Cardiac muscle cell (in vitro differentiated cells and primary cell): ENCODE measurements at regions not wholly inside any gene's neighbourhood (a gene's known extent, or its start where the extent isn't known, plus 50 kb on each side); places are given as distances from the start of the nearest gene placed in this dataset.

Experiments
- DNase-seq, 2 donors: peaks; one replicate each; pipeline versions ENCODE4 v3.0.0 to v3.0.0-alpha.2; 2010 to 2017; ENCODE audit warnings: low read depth in 1 of 2, low spot score in 1 of 2
- H3K27ac ChIP-seq: fragments of 200-600 bp; sonication (generic); 2 replicates; pipeline ENCODE4 v1.5.1; 2016
- H3K27me3 ChIP-seq: fragments of 200-600 bp; sonication (generic); 2 replicates; pipeline ENCODE4 v1.6.0; 2016; ENCODE audit warnings: control low read depth
- H3K36me3 ChIP-seq: fragments of 200-600 bp; sonication (generic); 2 replicates; pipeline ENCODE4 v1.5.1; 2016; ENCODE audit warnings: control low read depth
- H3K4me1 ChIP-seq: fragments of 200-600 bp; sonication (generic); 2 replicates; pipeline ENCODE4 v1.8.1; 2017; ENCODE audit warnings: low read depth, mild to moderate bottlenecking, mixed run types
- H3K4me3 ChIP-seq: fragments of 200-600 bp; sonication (generic); 2 replicates; pipeline ENCODE4 v1.5.1; 2016; ENCODE audit warnings: mild to moderate bottlenecking
- H3K9me3 ChIP-seq: fragments of 200-600 bp; sonication (generic); 2 replicates; pipeline ENCODE4 v1.5.1; 2017; ENCODE audit warnings: low read depth, mild to moderate bottlenecking, control low read depth
- TF ChIP-seq, protein P1 (sequence below): IDR thresholded peaks from 2 replicates; pipeline ENCODE4 v1.5.1; 2012; ENCODE audit warnings: low read depth, mild to moderate bottlenecking, low read length

DNA sequence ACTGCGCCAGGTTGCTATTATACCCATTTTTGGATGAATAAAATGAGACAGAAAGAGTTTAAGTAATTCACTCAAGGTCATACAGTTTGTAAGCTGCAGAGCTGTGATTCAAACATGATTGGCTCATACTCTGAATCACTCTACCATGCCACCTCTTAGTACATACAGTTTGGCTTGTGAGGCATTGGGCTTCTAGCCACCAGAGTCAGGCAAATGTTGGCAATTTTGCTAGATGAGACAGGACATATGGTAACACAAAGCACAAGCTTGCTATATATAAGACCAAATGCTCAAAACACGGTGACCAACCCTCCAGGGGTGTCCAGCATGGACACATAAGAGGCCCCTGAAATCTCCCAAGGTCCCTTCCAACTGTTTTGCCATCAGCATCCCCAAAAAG lies 236.0 kb upstream of the IRX5 start:
- no peak for DNase-seq
- Histone ChIP-seq H3K4me1 (no peaks in the 10 kb centered on the region), H3K27me3 (no peaks in the 10 kb centered on the region), H3K27ac (no peak overlapping the region), H3K36me3 (no peaks in the 10 kb centered on the region), H3K4me3 (no peak overlapping the region), H3K9me3 (no peaks in the 10 kb centered on the region)
- TF ChIP-seq, protein P1, sequence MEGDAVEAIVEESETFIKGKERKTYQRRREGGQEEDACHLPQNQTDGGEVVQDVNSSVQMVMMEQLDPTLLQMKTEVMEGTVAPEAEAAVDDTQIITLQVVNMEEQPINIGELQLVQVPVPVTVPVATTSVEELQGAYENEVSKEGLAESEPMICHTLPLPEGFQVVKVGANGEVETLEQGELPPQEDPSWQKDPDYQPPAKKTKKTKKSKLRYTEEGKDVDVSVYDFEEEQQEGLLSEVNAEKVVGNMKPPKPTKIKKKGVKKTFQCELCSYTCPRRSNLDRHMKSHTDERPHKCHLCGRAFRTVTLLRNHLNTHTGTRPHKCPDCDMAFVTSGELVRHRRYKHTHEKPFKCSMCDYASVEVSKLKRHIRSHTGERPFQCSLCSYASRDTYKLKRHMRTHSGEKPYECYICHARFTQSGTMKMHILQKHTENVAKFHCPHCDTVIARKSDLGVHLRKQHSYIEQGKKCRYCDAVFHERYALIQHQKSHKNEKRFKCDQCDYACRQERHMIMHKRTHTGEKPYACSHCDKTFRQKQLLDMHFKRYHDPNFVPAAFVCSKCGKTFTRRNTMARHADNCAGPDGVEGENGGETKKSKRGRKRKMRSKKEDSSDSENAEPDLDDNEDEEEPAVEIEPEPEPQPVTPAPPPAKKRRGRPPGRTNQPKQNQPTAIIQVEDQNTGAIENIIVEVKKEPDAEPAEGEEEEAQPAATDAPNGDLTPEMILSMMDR, result no peak

DNA sequence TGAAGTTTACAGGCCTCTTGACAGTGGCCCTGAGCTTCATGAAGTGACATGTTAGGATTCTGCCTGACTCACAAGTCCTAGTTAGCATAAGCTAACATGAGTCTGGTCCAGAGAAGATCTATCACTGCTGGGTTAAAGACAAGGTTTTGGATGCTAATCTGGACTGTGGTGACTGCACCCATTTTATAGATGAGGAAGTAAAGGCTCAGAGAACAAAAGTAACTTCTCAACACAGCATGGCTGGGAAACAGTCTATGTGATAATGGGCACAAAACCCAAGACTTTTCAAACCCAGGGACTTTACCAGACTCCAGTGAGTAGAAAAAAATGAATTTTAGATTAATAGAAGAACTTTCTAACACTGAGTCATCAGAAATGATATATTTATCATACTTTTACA lies 236.8 kb upstream of the IRX5 start:
- H3K4me1 ChIP-seq, result no peaks in the 10 kb centered on the region
- DNase-seq, result no peak
- TF ChIP-seq, protein P1, result no peak

GRCh38 chr16:54690710-54691109 lies 240.0 kb upstream of the IRX5 start:
- Histone ChIP-seq H3K27me3 (no peaks in the 10 kb centered on the region), H3K4me1 (no peaks in the 10 kb centered on the region), H3K9me3 (no peaks in the 10 kb centered on the region), H3K4me3 (no peak overlapping the region), H3K36me3 (no peaks in the 10 kb centered on the region), H3K27ac (no peak overlapping the region)
- no peak for DNase-seq
- TF ChIP-seq, protein P1, result no peak

More for the DNA sequence above, 236.8 kb upstream of the IRX5 start:
- Histone ChIP-seq H3K27ac (no peak overlapping the region), H3K4me3 (no peak overlapping the region), H3K9me3 (no peaks in the 10 kb centered on the region), H3K36me3 (no peaks in the 10 kb centered on the region), H3K27me3 (no peaks in the 10 kb centered on the region)

- no peaks in the 10 kb centered on the region for H3K9me3 ChIP-seq
- TF ChIP-seq, protein P1, result no peak
- H3K27me3 ChIP-seq, result no peaks in the 10 kb centered on the region
- H3K4me1 ChIP-seq, result no peaks in the 10 kb centered on the region
- H3K36me3 ChIP-seq, result no peaks in the 10 kb centered on the region
- no peak overlapping the region for H3K4me3 ChIP-seq
- DNase-seq, result no peak
- no peak overlapping the region for H3K27ac ChIP-seq
These were observed 240.4 kb upstream of the IRX5 start for GRCh38 chr16:54690306-54690705.

DNA sequence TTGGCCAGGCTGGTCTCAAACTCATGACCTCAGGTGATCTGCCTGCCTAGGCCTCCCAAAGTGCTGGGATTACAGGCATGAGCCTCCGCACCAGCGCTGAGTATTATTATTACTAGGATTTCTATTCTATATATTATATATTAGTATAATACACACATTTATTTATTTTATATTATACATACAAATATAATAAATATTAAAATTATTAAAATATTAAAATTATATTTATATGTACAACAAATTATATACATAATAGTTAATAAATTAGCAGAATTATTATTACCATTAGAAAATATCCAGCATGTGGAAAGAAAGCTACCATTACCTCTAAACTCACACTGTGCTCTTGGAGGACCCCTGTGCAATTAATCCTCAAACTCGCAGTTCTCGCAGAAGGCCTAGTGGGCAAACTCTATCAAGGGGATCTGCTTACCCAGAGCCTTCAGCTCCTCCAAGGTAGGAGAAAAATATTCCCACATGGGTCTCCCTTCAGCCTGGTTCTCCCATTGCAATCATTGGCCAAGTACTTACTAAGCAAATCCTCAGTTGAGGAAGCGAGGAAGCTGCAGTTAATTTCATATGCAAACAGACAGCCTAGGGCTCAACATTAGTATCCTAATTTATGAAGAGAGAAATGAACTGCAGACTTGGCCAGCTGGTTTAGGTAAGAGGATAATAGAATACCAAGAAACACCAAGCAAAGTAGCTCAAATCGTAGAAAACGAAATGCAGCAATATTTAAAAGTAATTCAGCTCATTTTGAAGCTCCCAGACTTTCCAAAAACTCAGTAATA lies 241.4 kb upstream of the IRX5 start:
- Histone ChIP-seq H3K4me3 (no peak overlapping the region), H3K4me1 (no peaks in the 10 kb centered on the region), H3K27ac (no peak overlapping the region), H3K9me3 (no peaks in the 10 kb centered on the region), H3K36me3 (no peaks in the 10 kb centered on the region), H3K27me3 (no peaks in the 10 kb centered on the region)
- no peak for DNase-seq
- TF ChIP-seq, protein P1, result no peak
